Uterus (tissue), 3 donors: ENCODE measurements at regions not wholly inside any gene's neighbourhood (a gene's known extent, or its start where the extent isn't known, plus 50 kb on each side); places are given as distances from the start of the nearest gene placed in this dataset.

Experiments
- DNase-seq, 2 donors: peaks; one replicate each; pipeline ENCODE4 v3.0.0-alpha.2; 2019 to 2020
- H3K27ac ChIP-seq, 2 donors: fragments of 200-600 bp; sonication (generic); 1 replicate in 1 of 2; 2 replicates in 1 of 2; pipeline ENCODE4 v1.5.1; 2016 to 2018
- H3K27me3 ChIP-seq, 2 donors: fragments of 200-600 bp; sonication (generic); one replicate each; pipeline ENCODE4 v1.5.1; 2018 to 2019; ENCODE audit warnings: control low read depth in 1 of 2
- H3K36me3 ChIP-seq, 2 donors: fragments of 200-600 bp; sonication (generic); one replicate each; pipeline ENCODE4 v1.5.1; 2019; ENCODE audit warnings: control low read depth in 1 of 2
- H3K4me1 ChIP-seq, 2 donors: fragments of 200-600 bp; sonication (generic); one replicate each; pipeline ENCODE4 v1.5.1; 2018 to 2019; ENCODE audit warnings: control low read depth in 1 of 2
- H3K4me3 ChIP-seq, 2 donors: fragments of 200-600 bp; sonication (generic); 1 replicate in 1 of 2; 2 replicates in 1 of 2; pipeline ENCODE4 v1.5.1; 2018 to 2019; ENCODE audit warnings: mild to moderate bottlenecking in 1 of 2
- H3K9me3 ChIP-seq, 2 donors: fragments of 200-600 bp; sonication (generic); one replicate each; pipeline ENCODE4 v1.5.1; 2019; ENCODE audit warnings: control low read depth in 1 of 2
- POLR2A ChIP-seq, 2 donors: fragments of 450-650 bp; IDR thresholded peaks; one replicate each; pipeline ENCODE4 v1.6.1; 2016; ENCODE audit warnings: antibody characterized with exemption in 2 of 2, mild to moderate bottlenecking in 1 of 2, moderate library complexity in 1 of 2
- intact Hi-C: fragments of 100-400 bp; cut with DNase I; formaldehyde crosslinking; loops from one replicate; pipeline ENCODE4 v1.15.1; 2023; ENCODE audit warnings: low total_unique reads
- TF ChIP-seq, protein P1 (sequence below), 4 experiments: fragments of 200-600 bp in 2 of 4; fragments of 450-650 bp in 2 of 4; sonication (generic) in 2 of 4; IDR thresholded peaks; one replicate each; pipeline ENCODE4 v1.5.1; 2016 to 2019; ENCODE audit warnings: antibody characterized with exemption in 4 of 4, mild to moderate bottlenecking in 2 of 4, moderate library complexity in 1 of 4
- donor health status: DM: yes; HTN: yes; CAD: no.

DNA sequence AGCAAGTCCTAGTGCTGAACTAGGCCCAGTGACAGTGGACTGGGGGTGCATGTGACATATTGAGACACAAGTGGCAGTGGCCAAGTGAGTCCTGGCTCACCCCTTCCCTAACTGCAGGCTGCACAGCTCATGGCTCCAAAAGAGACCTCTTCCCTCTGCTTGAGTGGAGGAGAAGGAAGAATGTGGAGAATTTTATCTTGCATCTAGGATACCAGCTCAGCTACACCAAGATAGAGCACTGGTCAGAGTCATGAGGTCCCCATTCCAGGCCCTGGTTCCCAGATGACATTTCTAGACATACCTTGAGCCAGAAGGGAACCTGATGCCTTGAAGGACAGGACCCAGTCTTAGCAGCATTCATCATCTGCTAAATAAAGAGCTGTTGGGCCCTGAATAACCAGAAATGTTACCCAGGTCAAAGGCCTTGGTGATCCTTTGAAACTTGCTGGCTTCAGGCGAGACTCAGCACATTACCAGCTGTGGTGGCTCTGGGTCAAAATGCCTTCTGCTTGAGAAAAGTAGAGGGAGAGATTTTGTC is 114.5 kb downstream of the CDC14C start:
- intact Hi-C loops, result no loop called here
- no peaks in the 10 kb centered on the region for H3K9me3 ChIP-seq
- TF ChIP-seq, protein P1, sequence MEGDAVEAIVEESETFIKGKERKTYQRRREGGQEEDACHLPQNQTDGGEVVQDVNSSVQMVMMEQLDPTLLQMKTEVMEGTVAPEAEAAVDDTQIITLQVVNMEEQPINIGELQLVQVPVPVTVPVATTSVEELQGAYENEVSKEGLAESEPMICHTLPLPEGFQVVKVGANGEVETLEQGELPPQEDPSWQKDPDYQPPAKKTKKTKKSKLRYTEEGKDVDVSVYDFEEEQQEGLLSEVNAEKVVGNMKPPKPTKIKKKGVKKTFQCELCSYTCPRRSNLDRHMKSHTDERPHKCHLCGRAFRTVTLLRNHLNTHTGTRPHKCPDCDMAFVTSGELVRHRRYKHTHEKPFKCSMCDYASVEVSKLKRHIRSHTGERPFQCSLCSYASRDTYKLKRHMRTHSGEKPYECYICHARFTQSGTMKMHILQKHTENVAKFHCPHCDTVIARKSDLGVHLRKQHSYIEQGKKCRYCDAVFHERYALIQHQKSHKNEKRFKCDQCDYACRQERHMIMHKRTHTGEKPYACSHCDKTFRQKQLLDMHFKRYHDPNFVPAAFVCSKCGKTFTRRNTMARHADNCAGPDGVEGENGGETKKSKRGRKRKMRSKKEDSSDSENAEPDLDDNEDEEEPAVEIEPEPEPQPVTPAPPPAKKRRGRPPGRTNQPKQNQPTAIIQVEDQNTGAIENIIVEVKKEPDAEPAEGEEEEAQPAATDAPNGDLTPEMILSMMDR (IDR thresholded peaks at IDR 0.05), result no peak
- no peak for TF ChIP-seq POLR2A (IDR thresholded peaks at IDR 0.05)
- H3K36me3 ChIP-seq, result peaks cover 0 to 2% of the 10 kb centered on the region in 2 donors
- no peaks in the 10 kb centered on the region for H3K27me3 ChIP-seq
- H3K4me3 ChIP-seq, result no peak overlapping the region
- H3K4me1 ChIP-seq, result no peaks in the 10 kb centered on the region
- H3K27ac ChIP-seq, result no peak overlapping the region
- no peak for DNase-seq

DNA sequence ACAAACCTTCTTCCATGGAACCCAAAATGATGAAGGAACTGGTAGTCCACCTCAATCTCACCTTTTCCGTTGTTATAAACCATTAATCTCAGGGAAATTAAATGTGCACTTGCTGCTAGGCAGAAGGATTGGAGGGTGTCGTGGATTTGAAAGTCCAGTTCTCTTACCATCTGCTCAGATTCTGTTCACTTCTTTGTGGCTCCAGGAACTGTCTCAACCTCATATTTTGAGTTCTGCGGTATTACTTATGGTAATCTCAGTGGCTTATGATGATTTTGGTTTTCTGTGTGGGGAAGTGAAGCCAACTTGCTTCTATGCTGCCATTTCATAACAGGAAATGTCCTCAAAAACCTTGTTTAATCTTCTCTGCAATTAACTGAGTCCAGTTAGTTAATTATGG is 136.4 kb downstream of the CDC14C start:
- no peak for DNase-seq
- Histone ChIP-seq H3K4me1 (no peaks in the 10 kb centered on the region), H3K9me3 (no peaks in the 10 kb centered on the region), H3K36me3 (no peaks in the 10 kb centered on the region), H3K27ac (no peak overlapping the region), H3K27me3 (no peaks in the 10 kb centered on the region), H3K4me3 (no peak overlapping the region)
- intact Hi-C loops, result no loop called here
- TF ChIP-seq, protein P1 (IDR thresholded peaks at IDR 0.05), result no peak
- no peak for TF ChIP-seq POLR2A (IDR thresholded peaks at IDR 0.05)

DNA sequence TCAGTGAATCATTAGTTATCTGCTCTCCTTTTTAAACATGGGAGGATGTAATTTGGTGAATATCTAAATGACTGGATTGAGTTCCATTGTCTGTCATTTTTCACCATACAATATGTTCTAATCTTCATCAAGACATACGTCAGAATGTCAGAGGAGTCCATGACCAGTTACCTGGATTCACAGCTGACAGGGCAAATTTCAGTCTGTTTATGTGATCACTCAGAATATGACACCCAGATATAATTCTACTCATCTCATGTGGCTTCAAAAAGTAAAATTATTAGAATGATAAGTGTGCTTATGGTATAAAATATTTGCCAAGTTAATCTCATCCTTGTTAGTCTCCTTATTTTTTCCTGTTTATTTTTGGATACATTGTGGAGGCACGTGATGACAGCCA is 150.2 kb downstream of the CDC14C start:
- DNase-seq, result no peak
- TF ChIP-seq POLR2A (IDR thresholded peaks at IDR 0.05), result no peak
- TF ChIP-seq, protein P1 (IDR thresholded peaks at IDR 0.05), result no peak

DNA sequence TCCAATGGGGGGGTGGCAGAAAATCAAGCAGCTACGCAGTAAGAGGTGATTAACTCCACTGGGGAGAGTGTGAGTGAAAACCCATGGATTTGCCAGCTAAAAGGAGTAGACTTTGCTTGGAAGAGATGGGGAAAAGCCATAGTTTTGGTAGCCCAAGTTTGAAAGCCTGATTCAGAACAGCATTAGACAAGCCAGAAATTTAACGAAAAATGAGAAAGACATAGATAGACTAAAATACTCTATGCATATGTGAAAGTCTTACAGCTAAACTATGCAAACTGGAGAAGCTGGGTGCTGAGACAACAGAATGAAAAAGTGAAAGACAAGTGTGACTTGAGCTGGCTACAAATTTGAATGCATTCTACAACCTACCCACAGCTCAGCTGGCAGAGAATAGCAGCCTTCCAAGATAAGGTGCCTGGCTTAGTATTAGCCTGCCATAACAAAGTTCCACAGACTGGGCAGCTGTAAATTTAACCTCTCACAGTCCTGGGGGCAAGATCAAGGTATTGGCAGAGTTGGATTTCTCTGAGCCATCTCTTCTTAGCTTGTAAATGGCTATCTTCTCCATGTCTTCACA is 156.6 kb downstream of the CDC14C start:
- no peak for DNase-seq
- intact Hi-C loops, result no loop called here

More for the DNA sequence above, 150.2 kb downstream of the CDC14C start:
- H3K27me3 ChIP-seq, result no peaks in the 10 kb centered on the region
- no peaks in the 10 kb centered on the region for H3K4me1 ChIP-seq
- H3K9me3 ChIP-seq, result no peaks in the 10 kb centered on the region
- intact Hi-C loops, result no loop called here
- no peak overlapping the region for H3K4me3 ChIP-seq
- H3K27ac ChIP-seq, result no peak overlapping the region
- no peaks in the 10 kb centered on the region for H3K36me3 ChIP-seq

DNA sequence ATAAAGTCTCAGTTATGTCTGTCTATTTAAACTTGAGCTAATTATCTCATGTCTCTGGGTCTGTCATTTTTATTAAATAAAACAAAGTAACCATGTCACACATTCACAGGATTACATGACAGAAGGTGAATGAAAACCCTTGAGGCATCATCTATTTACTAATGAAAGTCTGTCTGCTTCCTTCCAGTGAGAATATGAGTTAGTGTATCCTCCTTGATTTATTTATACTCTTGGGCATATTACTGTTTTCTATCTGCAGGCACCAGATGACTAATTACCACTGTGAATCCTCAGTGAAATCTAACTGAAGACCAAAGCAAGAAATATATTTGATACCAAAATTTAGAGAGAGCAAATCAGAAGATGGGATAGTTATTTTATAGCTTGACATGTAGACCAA is 163.7 kb downstream of the CDC14C start:
- Histone ChIP-seq H3K4me3 (no peak overlapping the region), H3K4me1 (no peaks in the 10 kb centered on the region), H3K9me3 (no peaks in the 10 kb centered on the region), H3K27ac (no peak overlapping the region), H3K36me3 (no peaks in the 10 kb centered on the region), H3K27me3 (no peaks in the 10 kb centered on the region)
- no peak for TF ChIP-seq POLR2A (IDR thresholded peaks at IDR 0.05)
- TF ChIP-seq, protein P1 (IDR thresholded peaks at IDR 0.05), result no peak
- DNase-seq, result no peak
- intact Hi-C loops, result no loop called here

More for the DNA sequence above, 156.6 kb downstream of the CDC14C start:
- Histone ChIP-seq H3K36me3 (no peaks in the 10 kb centered on the region), H3K27me3 (no peaks in the 10 kb centered on the region), H3K27ac (no peak overlapping the region), H3K4me1 (no peaks in the 10 kb centered on the region), H3K4me3 (no peak overlapping the region), H3K9me3 (no peaks in the 10 kb centered on the region)
- TF ChIP-seq POLR2A (IDR thresholded peaks at IDR 0.05), result no peak
- TF ChIP-seq, protein P1 (IDR thresholded peaks at IDR 0.05), result no peak
